ENCODE measurements at regions not wholly inside any gene's neighbourhood (a gene's known extent, or its start where the extent isn't known, plus 50 kb on each side); places are given as distances from the start of the nearest gene placed in this dataset.

- Histone ChIP-seq H2AK5ac (ENCODE audit: low read depth, low read length) (no peak overlapping the region), H3K18ac (ENCODE audit: low read depth, low read length) (no peak overlapping the region), H2BK15ac (ENCODE audit: low read depth, low read length) (no peak overlapping the region), H2BK20ac (ENCODE audit: low read depth, low read length) (no peak overlapping the region), H4K5ac (ENCODE audit: low read depth, low read length) (no peak overlapping the region), H4K8ac (ENCODE audit: low read depth in 2 of 2, low read length in 2 of 2) (no peak overlapping the region), H3K23ac (ENCODE audit: low read depth, low read length) (no peak overlapping the region), H3K9ac (ENCODE audit: low read depth, low read length) (no peak overlapping the region), H3K4me2 (ENCODE audit: low read depth, low read length) (no peak overlapping the region), H4K20me1 (ENCODE audit: insufficient read depth, low read length) (no peaks in the 10 kb centered on the region), H3K36me3 (ENCODE audit: control insufficient read depth, insufficient read depth, low read length) (no peaks in the 10 kb centered on the region), H3K4ac (ENCODE audit: low read depth, low read length) (no peak overlapping the region), H3K27me3 (ENCODE audit: control insufficient read depth, insufficient read depth, low read length) (no peaks in the 10 kb centered on the region), H2AFZ (replicated peaks; ENCODE audit: low read length, poor library complexity) (no peak overlapping the region), H3K4me3 (ENCODE audit: insufficient read depth, low read depth, low read length) (no peak overlapping the region), H2BK5ac (ENCODE audit: low read depth, low read length, poor library complexity, severe bottlenecking) (no peak overlapping the region), H3K4me1 (ENCODE audit: control insufficient read depth, insufficient read depth, low read length) (no peaks in the 10 kb centered on the region), H3K56ac (ENCODE audit: extremely low read depth, insufficient read depth, low read length) (no peak overlapping the region), H2AK9ac (replicated peaks; ENCODE audit: low read depth, low read length, poor library complexity) (no peak overlapping the region), H3K9me3 (ENCODE audit: control insufficient read depth, insufficient read depth, low read length) (no peaks in the 10 kb centered on the region), H3K14ac (replicated peaks; ENCODE audit: low read depth, low read length) (no peak overlapping the region), H3K79me1 (ENCODE audit: low read depth in 1 of 2, low read length in 2 of 2) (no peaks in the 10 kb centered on the region), H4K91ac (ENCODE audit: insufficient read depth, low read depth, low read length) (no peak overlapping the region), H3K9me1 (ENCODE audit: insufficient read depth, low read length) (no peaks in the 10 kb centered on the region), H3K27ac (ENCODE audit: insufficient read depth, low read length) (no peak overlapping the region), H2BK120ac (ENCODE audit: low read depth, low read length) (no peak overlapping the region)
- intact Hi-C loops (cut with micrococcal nuclease) (no loop called here), in situ Hi-C loops (cut with MboI; ENCODE audit: low sequenced_read_pairs) (no loop called here), dilution Hi-C loops (cut with HindIII; ENCODE audit: low sequenced_read_pairs, unreplicated experiment) (no loop called here)
- WGBS, 2 experiments (ENCODE audit: extremely low coverage in 2 of 2, insufficient read length in 1 of 2) = no CpG with 5 or more reads among the region's 4 CpGs
- TF ChIP-seq FOS (IDR thresholded peaks at IDR 0.05; ENCODE audit: low read depth, low read length) (no peak), BHLHE40 (IDR thresholded peaks at IDR 0.05; ENCODE audit: low read depth, low read length) (no peak), POLR2A (IDR thresholded peaks at IDR 0.05; ENCODE audit: low read depth, low read length) (no peak), MXI1 (IDR thresholded peaks at IDR 0.05; ENCODE audit: borderline replicate concordance, low read depth, low read length) (no peak), CHD1 (IDR thresholded peaks at IDR 0.05; ENCODE audit: low read depth, low read length) (no peak), MAFK (IDR thresholded peaks at IDR 0.05; ENCODE audit: low read depth, low read length) (no peak), RFX5 (IDR thresholded peaks at IDR 0.05; ENCODE audit: low read depth, low read length) (no peak), RAD21 (IDR thresholded peaks at IDR 0.05; ENCODE audit: low read length) (no peak), MAZ (IDR thresholded peaks at IDR 0.05; ENCODE audit: borderline replicate concordance, low read depth, low read length) (no peak)
- TF ChIP-seq, protein P1, sequence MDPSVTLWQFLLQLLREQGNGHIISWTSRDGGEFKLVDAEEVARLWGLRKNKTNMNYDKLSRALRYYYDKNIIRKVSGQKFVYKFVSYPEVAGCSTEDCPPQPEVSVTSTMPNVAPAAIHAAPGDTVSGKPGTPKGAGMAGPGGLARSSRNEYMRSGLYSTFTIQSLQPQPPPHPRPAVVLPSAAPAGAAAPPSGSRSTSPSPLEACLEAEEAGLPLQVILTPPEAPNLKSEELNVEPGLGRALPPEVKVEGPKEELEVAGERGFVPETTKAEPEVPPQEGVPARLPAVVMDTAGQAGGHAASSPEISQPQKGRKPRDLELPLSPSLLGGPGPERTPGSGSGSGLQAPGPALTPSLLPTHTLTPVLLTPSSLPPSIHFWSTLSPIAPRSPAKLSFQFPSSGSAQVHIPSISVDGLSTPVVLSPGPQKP (IDR thresholded peaks at IDR 0.05; ENCODE audit: borderline replicate concordance, low read depth, low read length) = no peak
- TF ChIP-seq, protein P2, sequence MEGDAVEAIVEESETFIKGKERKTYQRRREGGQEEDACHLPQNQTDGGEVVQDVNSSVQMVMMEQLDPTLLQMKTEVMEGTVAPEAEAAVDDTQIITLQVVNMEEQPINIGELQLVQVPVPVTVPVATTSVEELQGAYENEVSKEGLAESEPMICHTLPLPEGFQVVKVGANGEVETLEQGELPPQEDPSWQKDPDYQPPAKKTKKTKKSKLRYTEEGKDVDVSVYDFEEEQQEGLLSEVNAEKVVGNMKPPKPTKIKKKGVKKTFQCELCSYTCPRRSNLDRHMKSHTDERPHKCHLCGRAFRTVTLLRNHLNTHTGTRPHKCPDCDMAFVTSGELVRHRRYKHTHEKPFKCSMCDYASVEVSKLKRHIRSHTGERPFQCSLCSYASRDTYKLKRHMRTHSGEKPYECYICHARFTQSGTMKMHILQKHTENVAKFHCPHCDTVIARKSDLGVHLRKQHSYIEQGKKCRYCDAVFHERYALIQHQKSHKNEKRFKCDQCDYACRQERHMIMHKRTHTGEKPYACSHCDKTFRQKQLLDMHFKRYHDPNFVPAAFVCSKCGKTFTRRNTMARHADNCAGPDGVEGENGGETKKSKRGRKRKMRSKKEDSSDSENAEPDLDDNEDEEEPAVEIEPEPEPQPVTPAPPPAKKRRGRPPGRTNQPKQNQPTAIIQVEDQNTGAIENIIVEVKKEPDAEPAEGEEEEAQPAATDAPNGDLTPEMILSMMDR (conservative IDR thresholded peaks at IDR 0.05; ENCODE audit: low read depth, low read length) = no peak
- ATAC-seq (ENCODE audit: low read depth) (no peak), DNase-seq (no peak)
- CTCF ChIA-PET = no interaction called here
- no TSS peak for BruUV-seq (replicated peaks)
- POLR2A ChIA-PET (ENCODE audit: unreplicated experiment) = no interaction called here
These were observed 1188.3 kb upstream of the CNTN5 start for GRCh38 chr11:97832451-97832850.

All from IMR-90 (cell line).